ENCODE measurements at regions not wholly inside any gene's neighbourhood (a gene's known extent, or its start where the extent isn't known, plus 50 kb on each side); places are given as distances from the start of the nearest gene placed in this dataset.
"Not testable (repeated sequence)": the region's sequence is repeated elsewhere in the genome, so short reads cannot be mapped to it uniquely, and the experiment has no call there.

DNA sequence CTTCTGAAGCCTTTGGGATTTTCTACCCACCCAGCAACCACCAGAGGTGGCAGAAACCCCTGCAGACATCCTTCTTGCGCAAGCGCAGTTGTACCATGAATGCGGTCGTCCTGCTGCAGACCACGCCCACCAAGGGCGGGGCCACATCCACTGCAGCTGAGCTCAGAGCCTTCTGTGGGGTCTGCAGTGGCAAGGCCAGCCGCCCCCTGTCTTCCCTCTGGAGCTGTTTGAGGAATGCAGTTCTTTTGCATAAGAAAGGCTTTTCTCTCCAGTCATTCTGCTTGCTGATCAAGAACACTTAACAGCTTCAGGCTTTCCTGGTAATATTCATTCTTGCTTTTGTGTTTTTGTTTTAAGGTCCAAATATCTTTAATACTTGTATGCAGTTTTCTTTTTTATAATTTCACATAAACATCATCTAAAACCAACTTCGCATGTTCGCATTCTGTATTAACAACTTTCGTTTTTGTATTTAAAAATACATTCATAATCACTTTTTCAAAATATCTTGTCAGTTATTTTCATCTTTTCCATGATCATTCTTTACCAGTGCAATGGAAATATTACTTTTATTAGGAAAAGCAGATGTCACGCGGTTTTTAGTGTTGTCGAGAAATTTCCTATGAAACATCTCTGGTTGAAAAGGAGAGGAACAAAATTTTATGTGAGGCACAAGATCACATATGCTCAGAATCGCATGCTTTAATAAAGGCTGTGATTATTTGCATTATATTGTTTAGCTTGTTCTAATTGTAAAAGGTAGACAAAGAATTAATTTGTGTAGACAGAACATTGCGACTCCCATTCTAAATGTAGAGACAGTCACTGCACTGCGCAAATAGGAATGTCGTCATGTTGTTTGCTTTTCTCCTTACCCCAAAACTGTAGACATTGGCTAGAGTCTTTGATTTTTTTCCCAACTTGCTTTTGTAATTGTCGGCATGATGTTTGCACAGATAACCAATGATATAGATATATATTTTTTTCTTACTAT, 98.1 kb upstream of the SNRPN start:
- H3K4me3 ChIP-seq (replicated peaks in 1 of 3): no peak overlapping the region
- no peaks in the 10 kb centered on the region for H3K36me3 ChIP-seq
- no peaks in the 10 kb centered on the region for H3K4me1 ChIP-seq
- intact Hi-C loops (cut with DNase I): no loop called here
- no peak overlapping the region for H3K27ac ChIP-seq
- DNase-seq: no peak
- H3K9me3 ChIP-seq: no peaks in the 10 kb centered on the region
- no peak for TF ChIP-seq POLR2A (IDR thresholded peaks at IDR 0.05)
- TF ChIP-seq, protein P1, sequence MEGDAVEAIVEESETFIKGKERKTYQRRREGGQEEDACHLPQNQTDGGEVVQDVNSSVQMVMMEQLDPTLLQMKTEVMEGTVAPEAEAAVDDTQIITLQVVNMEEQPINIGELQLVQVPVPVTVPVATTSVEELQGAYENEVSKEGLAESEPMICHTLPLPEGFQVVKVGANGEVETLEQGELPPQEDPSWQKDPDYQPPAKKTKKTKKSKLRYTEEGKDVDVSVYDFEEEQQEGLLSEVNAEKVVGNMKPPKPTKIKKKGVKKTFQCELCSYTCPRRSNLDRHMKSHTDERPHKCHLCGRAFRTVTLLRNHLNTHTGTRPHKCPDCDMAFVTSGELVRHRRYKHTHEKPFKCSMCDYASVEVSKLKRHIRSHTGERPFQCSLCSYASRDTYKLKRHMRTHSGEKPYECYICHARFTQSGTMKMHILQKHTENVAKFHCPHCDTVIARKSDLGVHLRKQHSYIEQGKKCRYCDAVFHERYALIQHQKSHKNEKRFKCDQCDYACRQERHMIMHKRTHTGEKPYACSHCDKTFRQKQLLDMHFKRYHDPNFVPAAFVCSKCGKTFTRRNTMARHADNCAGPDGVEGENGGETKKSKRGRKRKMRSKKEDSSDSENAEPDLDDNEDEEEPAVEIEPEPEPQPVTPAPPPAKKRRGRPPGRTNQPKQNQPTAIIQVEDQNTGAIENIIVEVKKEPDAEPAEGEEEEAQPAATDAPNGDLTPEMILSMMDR (IDR thresholded peaks at IDR 0.05): no peak
- 60% methylated on average over 18 of the region's 18 CpGs for WGBS, 2 donors
- no peaks in the 10 kb centered on the region for H3K27me3 ChIP-seq

DNA sequence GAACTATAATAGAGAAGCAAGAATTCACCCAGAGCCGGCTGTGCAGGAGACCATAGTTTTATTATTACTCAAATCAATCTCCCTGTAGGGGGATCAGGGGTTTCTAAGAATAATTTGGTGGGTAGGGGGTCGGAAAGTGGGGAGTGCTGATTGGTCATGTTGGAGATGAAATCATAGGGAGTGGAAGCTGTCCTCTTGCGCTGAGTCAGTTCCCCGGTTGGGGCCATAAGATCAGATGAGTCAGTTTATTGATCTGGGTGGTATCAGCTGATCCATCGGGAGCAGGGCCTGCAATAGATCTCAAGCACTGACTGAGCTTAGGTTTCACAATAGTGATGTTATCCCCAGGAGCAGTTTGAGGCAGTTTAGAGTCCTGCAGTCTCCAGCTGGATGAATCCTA, 97.0 kb upstream of the SNRPN start:
- Histone ChIP-seq H3K27me3 (no peaks in the 10 kb centered on the region), H3K4me3 (replicated peaks in 1 of 3) (no peak overlapping the region), H3K4me1 (no peaks in the 10 kb centered on the region), H3K27ac (no peak overlapping the region), H3K36me3 (no peaks in the 10 kb centered on the region), H3K9me3 (no peaks in the 10 kb centered on the region)
- DNase-seq: no peak
- 45 to 74% methylated on average over 5 of the region's 5 CpGs for WGBS, 2 donors
- intact Hi-C loops (cut with DNase I): no loop called here
- no peak for TF ChIP-seq POLR2A (IDR thresholded peaks at IDR 0.05)
- TF ChIP-seq, protein P1 (IDR thresholded peaks at IDR 0.05): no peak

DNA sequence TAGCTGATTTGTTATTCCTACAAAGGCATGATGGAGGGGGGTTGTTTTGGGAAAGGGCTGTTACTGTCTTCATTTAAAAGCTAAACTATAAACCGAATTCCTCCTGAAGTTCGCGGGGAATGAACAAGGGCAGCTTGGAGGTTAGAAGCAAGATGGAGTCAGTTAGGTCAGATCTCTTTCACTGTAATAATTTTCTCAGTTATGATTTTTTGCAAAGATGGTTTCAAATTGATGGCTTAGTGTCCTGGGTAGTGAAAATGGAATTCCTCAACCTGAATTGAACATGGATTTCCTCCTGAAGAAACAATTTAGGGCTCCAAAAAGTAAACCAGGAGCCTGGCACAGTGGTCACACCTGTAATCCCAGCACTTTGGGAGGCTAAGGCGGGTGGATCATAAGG, 96.6 kb upstream of the SNRPN start:
- H3K27ac ChIP-seq; H3K9me3 ChIP-seq; H3K27me3 ChIP-seq; H3K4me1 ChIP-seq; DNase-seq; H3K4me3 ChIP-seq (replicated peaks in 1 of 3); H3K36me3 ChIP-seq; intact Hi-C loops (cut with DNase I): not testable (repeated sequence)
- WGBS, 2 donors: 69 to 82% methylated on average over 4 of the region's 4 CpGs

DNA sequence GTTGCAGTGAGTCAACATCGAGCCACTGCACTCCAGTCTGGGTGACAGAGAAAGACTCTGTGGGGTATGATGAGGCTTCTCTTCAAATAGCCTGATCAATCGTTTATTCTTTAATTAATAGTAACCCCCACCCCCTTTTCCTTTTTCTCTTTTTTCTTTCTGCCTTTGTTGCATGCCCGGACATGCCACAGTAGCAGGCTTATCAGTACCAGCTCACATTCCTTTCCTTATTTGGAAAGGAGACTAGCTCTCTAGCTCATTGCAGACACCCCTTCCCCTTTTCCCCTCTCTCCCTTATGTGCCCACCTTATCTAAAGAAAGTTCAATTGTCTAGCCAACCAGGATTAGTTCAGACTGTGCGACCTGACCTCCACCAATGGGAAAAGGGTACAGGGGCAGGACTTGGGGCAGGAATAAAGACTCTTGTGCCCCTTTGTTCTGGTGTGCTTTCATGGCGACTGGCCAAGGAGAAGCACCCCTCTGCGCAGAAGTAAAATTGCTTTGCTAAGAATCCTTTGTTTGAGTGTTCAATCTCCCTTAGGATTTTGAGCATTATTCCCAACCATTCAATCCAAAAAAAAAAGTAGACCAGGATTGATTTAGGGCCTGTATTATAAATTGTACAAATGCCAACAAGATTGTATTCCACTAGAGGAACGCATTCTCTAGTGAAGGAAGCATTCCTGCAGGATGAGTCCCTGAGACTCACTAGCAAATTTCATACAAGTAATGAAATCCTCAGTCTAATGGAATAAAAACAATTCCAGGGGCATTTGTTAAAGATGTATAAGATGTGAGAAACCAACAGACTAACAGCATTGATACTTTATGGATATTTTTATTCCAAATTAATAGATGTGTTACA, 95.8 kb upstream of the SNRPN start:
- TF ChIP-seq, protein P1 (IDR thresholded peaks at IDR 0.05): no peak
- TF ChIP-seq POLR2A (IDR thresholded peaks at IDR 0.05): no peak
- WGBS, 2 donors: 57 to 66% methylated on average over 7 of the region's 7 CpGs
- no peak for DNase-seq
- Histone ChIP-seq H3K4me3 (replicated peaks in 1 of 3) (no peak overlapping the region), H3K4me1 (no peaks in the 10 kb centered on the region), H3K27ac (no peak overlapping the region), H3K36me3 (no peaks in the 10 kb centered on the region), H3K9me3 (no peaks in the 10 kb centered on the region), H3K27me3 (no peaks in the 10 kb centered on the region)
- intact Hi-C loops (cut with DNase I): no loop called here

DNA sequence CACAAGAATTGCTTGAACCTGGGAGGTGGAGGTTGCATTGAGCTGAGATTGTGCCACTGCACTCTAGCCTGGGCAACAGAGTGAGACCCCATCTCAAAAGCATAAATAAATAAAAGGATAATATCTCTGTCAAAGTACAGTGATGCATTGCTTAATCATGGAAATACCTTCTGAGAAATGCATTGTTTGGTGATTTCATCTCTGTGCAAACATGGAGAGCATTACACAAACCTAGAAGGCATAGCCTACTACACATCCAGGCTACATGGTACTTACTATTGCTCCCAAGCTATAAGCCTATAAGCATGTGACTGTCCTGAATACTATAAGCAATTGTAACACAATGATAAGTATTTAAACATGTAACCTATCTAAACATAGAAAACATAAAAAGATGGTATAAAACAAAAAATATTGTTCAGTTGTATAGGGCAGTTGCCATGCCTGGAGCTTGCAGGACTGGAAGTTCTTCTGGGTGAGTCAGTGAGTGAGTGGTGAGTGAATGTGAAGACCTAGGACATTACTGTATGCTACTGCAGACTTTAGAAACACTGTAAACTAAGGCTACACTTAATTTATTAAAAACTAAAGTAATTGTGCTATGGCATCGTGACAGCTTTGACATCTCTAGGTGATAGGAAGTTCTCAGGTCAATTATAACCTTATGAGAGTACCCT, 93.6 kb upstream of the SNRPN start:
- WGBS, 2 donors: 62 to 77% methylated on average over 1 of the region's 1 CpG
- H3K4me3 ChIP-seq (replicated peaks in 1 of 3): no peak overlapping the region
- H3K36me3 ChIP-seq: no peaks in the 10 kb centered on the region
- DNase-seq: no peak
- no peaks in the 10 kb centered on the region for H3K27me3 ChIP-seq
- intact Hi-C loops (cut with DNase I): no loop called here
- H3K4me1 ChIP-seq: no peaks in the 10 kb centered on the region
- no peak for TF ChIP-seq POLR2A (IDR thresholded peaks at IDR 0.05)
- TF ChIP-seq, protein P1 (IDR thresholded peaks at IDR 0.05): no peak
- H3K27ac ChIP-seq: no peak overlapping the region
- H3K9me3 ChIP-seq: no peaks in the 10 kb centered on the region

Measured in thyroid gland (tissue), 4 donors.